ENCODE measurements at regions not wholly inside any gene's neighbourhood (a gene's known extent, or its start where the extent isn't known, plus 50 kb on each side); places are given as distances from the start of the nearest gene placed in this dataset.

- no peak for DNase-seq
Observed at GRCh38 chr5:117880932-117881331, 1107.4 kb downstream of the DTWD2 start.

- DNase-seq: no peak
Observed at GRCh38 chr5:117877731-117878130, 1110.6 kb downstream of the DTWD2 start.

- no peak for DNase-seq
Observed at GRCh38 chr5:117872798-117873368, 1115.5 kb downstream of the DTWD2 start.

GRCh38 chr5:117869596-117869995 lies 1118.8 kb downstream of the DTWD2 start:
- DNase-seq: no peak

GRCh38 chr5:117863586-117864296 lies 1124.6 kb downstream of the DTWD2 start:
- DNase-seq: no peak

GRCh38 chr5:117860550-117860949 lies 1127.8 kb downstream of the DTWD2 start:
- no peak for DNase-seq

- no peak for DNase-seq
Observed at GRCh38 chr5:117859176-117859575, 1129.2 kb downstream of the DTWD2 start.

GRCh38 chr5:117856713-117857112 lies 1131.6 kb downstream of the DTWD2 start:
- DNase-seq: no peak

- no peak for DNase-seq
Observed at GRCh38 chr5:117837786-117838185, 1150.6 kb downstream of the DTWD2 start.

- DNase-seq: no peak
Observed at GRCh38 chr5:117833691-117834090, 1154.7 kb downstream of the DTWD2 start.

- DNase-seq: no peak
Observed at GRCh38 chr5:117829646-117830045, 1158.7 kb downstream of the DTWD2 start.

GRCh38 chr5:117813850-117814249 lies 1174.5 kb downstream of the DTWD2 start:
- DNase-seq: no peak

GRCh38 chr5:117812861-117813260 lies 1175.5 kb downstream of the DTWD2 start:
- no peak for DNase-seq

GRCh38 chr5:117809251-117809650 lies 1179.1 kb downstream of the DTWD2 start:
- no peak for DNase-seq

GRCh38 chr5:117805058-117805457 lies 1183.3 kb downstream of the DTWD2 start:
- no peak for DNase-seq

- no peak for DNase-seq
Observed at GRCh38 chr5:117803533-117803932, 1184.8 kb downstream of the DTWD2 start.

GRCh38 chr5:117801583-117801982 lies 1186.8 kb downstream of the DTWD2 start:
- DNase-seq: no peak

GRCh38 chr5:117800261-117800660 lies 1188.1 kb downstream of the DTWD2 start:
- no peak for DNase-seq

- DNase-seq: no peak
Observed at GRCh38 chr5:117794847-117795246, 1193.5 kb downstream of the DTWD2 start.

GRCh38 chr5:117793963-117794362 lies 1194.4 kb downstream of the DTWD2 start:
- DNase-seq: no peak

- DNase-seq: no peak
Observed at GRCh38 chr5:117792476-117792875, 1195.9 kb downstream of the DTWD2 start.

GRCh38 chr5:117788596-117788995 lies 1199.8 kb downstream of the DTWD2 start:
- no peak for DNase-seq

GRCh38 chr5:117779171-117779570 lies 1204.5 kb upstream of the SEMA6A start:
- no peak for DNase-seq

- DNase-seq: no peak
Observed at GRCh38 chr5:117776977-117777376, 1202.4 kb upstream of the SEMA6A start.

- DNase-seq: no peak
Observed at GRCh38 chr5:117769877-117770276, 1195.3 kb upstream of the SEMA6A start.
